Head of caudate nucleus (tissue), 42 donors: ENCODE measurements at regions not wholly inside any gene's neighbourhood (a gene's known extent, or its start where the extent isn't known, plus 50 kb on each side); places are given as distances from the start of the nearest gene placed in this dataset.
"Not testable (repeated sequence)": the region's sequence is repeated elsewhere in the genome, so short reads cannot be mapped to it uniquely, and the experiment has no call there.

Source experiments
- DNase-seq, 42 donors: peaks; one replicate each; pipeline versions ENCODE4 v3.0.0 to v3.0.0-alpha.2; 2020 to 2021; ENCODE audit warnings: mixed read lengths in 7 of 42
- intact Hi-C: fragments of 100-400 bp; cut with DNase I; formaldehyde crosslinking; loops from one replicate; pipeline ENCODE4 v1.15.0; 2022

- intact Hi-C loops = no loop called here
- peak in 5 of 42 donors; percentile 11 to 47 (median 22) for DNase-seq
Observed at GRCh38 chr22:22125579-22126468, 118.8 kb upstream of the VPREB1 start.

GRCh38 chr22:22125028-22125578 is 119.5 kb upstream of the VPREB1 start:
- no peak for DNase-seq
- intact Hi-C loops = no loop called here

GRCh38 chr22:22124374-22124773 is 120.2 kb upstream of the VPREB1 start:
- intact Hi-C loops = no loop called here
- no peak for DNase-seq

DNA sequence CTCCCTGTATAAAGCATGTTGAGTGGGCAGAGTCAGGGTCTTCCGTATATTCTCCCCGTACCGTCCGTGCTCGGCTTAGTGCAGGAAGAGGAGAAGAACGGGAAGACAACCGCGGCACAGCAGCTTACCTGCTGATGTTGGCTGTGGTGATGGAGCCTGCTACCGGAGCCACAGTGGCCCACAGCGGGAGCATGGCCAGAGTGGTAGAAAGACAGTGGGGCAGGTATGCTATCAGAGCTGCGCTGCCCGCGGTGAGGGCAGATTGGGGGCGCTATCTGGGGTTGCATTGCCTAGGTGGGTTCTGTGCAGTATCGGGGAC is 120.7 kb upstream of the VPREB1 start:
- DNase-seq = no peak
- intact Hi-C loops = no loop called here

- intact Hi-C loops = no loop called here
- no peak for DNase-seq
Observed at GRCh38 chr22:22123118-22123959, 121.2 kb upstream of the VPREB1 start.

DNA sequence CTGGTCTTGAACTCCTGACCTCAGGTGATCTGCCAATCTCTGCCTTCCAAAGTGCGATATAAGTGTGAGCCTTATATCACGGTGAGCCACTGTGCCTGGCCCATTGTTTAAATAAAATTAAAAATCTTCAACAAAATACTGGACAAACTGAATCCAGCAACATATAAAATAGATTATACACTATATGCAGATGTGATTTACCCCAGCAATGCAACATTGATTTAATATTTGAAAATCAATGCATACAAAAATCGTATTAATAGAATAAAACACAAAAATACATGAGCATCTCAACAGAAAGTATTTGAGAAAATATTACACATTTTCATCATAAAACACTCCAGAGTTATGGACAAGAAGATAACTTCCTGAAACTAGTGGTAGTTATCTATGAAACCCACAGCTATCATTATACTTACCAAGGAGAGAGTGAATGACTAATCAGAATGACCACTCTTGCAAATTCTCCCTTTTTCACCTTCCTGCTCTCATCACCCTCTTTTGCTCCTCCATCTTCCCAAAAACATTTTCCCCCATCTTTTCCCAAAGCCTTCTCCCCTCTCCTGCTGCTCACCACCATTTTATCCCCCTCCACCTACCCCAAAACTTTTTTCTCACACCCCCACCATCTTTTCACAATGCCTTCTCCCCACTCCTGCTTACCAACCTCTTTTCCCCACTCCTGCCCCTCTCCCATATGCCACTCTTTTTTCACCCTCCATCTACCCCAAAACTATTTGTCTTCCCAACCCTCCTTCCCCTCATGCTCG is 122.1 kb upstream of the VPREB1 start:
- intact Hi-C loops = no loop called here
- DNase-seq = no peak

DNA sequence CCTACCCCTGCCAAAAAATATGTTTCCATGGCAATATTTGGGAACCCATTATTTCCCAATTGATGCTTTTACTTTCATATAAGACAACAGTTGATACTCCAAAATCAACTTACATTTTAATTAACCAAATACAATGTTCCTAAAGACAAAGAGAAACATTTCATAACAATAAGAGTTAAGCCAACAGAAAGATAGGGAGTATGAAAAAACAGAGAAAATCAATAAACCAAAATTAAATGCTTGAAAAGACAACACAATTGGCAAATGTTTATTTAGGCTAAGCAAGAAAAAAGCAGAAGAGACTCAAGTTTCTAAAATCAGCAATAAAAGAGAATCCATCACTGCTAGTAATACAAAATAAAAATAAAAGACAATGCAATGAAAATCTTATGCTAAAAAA is 123.1 kb upstream of the VPREB1 start:
- DNase-seq = no peak
- intact Hi-C loops = no loop called here

- DNase-seq = no peak
- intact Hi-C loops = no loop called here
Observed at GRCh38 chr22:22120160-22120559, 124.4 kb upstream of the VPREB1 start.

GRCh38 chr22:22118987-22119386 is 125.6 kb upstream of the VPREB1 start:
- no peak for DNase-seq
- intact Hi-C loops = no loop called here

- intact Hi-C loops, DNase-seq: not testable (repeated sequence)
Observed at GRCh38 chr22:22117864-22118544, 126.6 kb upstream of the VPREB1 start.

GRCh38 chr22:22116997-22117770 is 127.4 kb upstream of the VPREB1 start:
- intact Hi-C loops, DNase-seq: not testable (repeated sequence)

- intact Hi-C loops = no loop called here
- DNase-seq = no peak
Observed at GRCh38 chr22:22113701-22114100, 130.9 kb upstream of the VPREB1 start.

GRCh38 chr22:22112533-22113294 is 130.1 kb upstream of the TOP3B start:
- no peak for DNase-seq
- intact Hi-C loops = no loop called here

- intact Hi-C loops = no loop called here
- DNase-seq = no peak
Observed at GRCh38 chr22:22111983-22112382, 129.4 kb upstream of the TOP3B start.

DNA sequence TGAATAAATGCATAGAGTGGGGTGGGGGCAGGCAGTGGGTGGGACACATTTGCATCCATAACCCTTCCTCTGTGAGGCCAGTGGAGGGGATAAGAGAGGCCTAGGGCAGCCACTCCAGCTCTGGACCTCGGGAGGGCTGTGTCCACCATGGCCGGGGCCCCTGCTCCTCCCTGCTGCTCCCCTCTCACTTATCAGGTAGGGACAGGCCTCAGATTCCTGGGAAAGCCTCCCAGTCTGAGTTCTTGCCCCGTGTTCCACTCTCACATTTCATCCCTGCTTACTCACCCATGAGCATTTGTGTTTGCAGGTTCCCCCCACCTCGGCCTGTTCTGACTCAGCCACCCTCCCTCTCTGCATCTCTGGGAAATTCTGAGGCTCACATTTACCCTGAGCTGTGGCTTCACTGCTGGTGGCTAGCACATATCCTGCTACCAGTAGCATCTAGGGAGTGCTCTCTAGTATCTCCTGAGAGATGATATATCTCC is 128.7 kb upstream of the TOP3B start:
- intact Hi-C loops = no loop called here
- no peak for DNase-seq

DNA sequence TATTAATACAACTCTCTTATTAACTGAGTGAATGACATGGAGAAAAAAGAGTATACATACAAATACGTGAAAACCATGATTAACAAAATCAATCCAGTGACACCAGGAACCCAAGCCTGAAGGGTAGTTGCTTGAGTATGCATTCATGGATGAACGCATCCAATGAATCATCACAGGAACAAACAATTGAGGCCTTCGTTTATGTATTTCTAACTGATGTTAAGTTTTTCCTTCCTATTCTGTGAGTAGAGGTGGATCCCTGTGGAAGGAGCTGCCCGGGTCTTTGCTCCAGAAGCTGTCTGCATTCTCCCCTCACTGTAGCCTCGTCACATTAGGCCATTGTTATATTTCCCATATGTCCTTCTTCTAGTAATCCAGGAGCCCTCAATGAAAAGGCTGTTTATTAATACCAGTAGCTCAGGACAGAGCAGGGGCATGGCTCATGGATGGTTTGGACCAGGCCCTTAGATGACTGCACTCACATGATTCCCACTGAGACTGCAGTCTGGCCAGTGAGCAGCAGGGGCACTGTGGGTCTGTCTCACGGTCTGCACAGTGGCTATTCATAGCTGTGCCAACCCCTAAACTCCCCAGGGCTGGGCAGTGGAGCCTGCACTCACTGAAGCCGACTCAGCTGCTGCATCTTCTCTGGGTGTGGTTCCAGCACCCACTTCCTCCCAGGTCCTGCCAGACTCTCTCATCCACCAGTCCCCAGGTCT is 128.1 kb upstream of the TOP3B start:
- intact Hi-C loops = no loop called here
- DNase-seq = peak; percentile 12 to 85 (median 64)
